HEK293T (cell line): ENCODE measurements at regions not wholly inside any gene's neighbourhood (a gene's known extent, or its start where the extent isn't known, plus 50 kb on each side); places are given as distances from the start of the nearest gene placed in this dataset.
"Not testable (repeated sequence)": the region's sequence is repeated elsewhere in the genome, so short reads cannot be mapped to it uniquely, and the experiment has no call there.

Experiments
- BHLHE40 ChIP-seq: fragments of 450-650 bp; IDR thresholded peaks from 2 replicates; pipeline ENCODE4 v1.6.1; 2016; ENCODE audit warnings: mild to moderate bottlenecking, moderate library complexity, borderline replicate concordance
- ELF4 ChIP-seq: fragments of 450-650 bp; IDR thresholded peaks from 2 replicates; pipeline ENCODE4 v1.6.1; 2017; ENCODE audit warnings: antibody characterized with exemption
- FOXA1 ChIP-seq: fragments of 450-650 bp; IDR thresholded peaks from 2 replicates; pipeline ENCODE4 v1.6.1; 2016; ENCODE audit warnings: mild to moderate bottlenecking
- FOXM1 ChIP-seq: fragments of 450-650 bp; IDR thresholded peaks from 2 replicates; pipeline ENCODE4 v1.6.1; 2017; ENCODE audit warnings: mild to moderate bottlenecking, borderline replicate concordance
- HDGF ChIP-seq: fragments of 450-650 bp; IDR thresholded peaks from 2 replicates; pipeline ENCODE4 v1.6.1; 2017; ENCODE audit warnings: antibody characterized with exemption, borderline replicate concordance
- L3MBTL2 ChIP-seq: fragments of 450-650 bp; conservative IDR thresholded peaks from 2 replicates; pipeline ENCODE4 v1.6.1; 2016; ENCODE audit warnings: mild to moderate bottlenecking
- NFRKB ChIP-seq: fragments of 450-650 bp; IDR thresholded peaks from 2 replicates; pipeline ENCODE4 v1.6.1; 2016; ENCODE audit warnings: mild to moderate bottlenecking, moderate library complexity
- SP1 ChIP-seq: fragments of 450-650 bp; IDR thresholded peaks from 2 replicates; pipeline ENCODE4 v1.6.1; 2017
- SUZ12 ChIP-seq: fragments of 450-650 bp; IDR thresholded peaks from 2 replicates; pipeline ENCODE4 v1.6.1; 2016; ENCODE audit warnings: mild to moderate bottlenecking
- TARDBP ChIP-seq: fragments of 450-650 bp; IDR thresholded peaks from 2 replicates; pipeline ENCODE4 v1.6.1; 2016

- TF ChIP-seq NFRKB, BHLHE40, SP1, HDGF, FOXM1, SUZ12, L3MBTL2, FOXA1, ELF4, TARDBP: not testable (repeated sequence)
These were observed 68.7 kb upstream of the GBA3 start for GRCh38 chr4:22624002-22624401.
